Nucleus accumbens (tissue), 56 donors: ENCODE measurements at regions not wholly inside any gene's neighbourhood (a gene's known extent, or its start where the extent isn't known, plus 50 kb on each side); places are given as distances from the start of the nearest gene placed in this dataset.

Source experiments
- DNase-seq, 56 donors: peaks; one replicate each; lab custom pipeline; 2025; lab: John Stamatoyannopoulos, UW

DNA sequence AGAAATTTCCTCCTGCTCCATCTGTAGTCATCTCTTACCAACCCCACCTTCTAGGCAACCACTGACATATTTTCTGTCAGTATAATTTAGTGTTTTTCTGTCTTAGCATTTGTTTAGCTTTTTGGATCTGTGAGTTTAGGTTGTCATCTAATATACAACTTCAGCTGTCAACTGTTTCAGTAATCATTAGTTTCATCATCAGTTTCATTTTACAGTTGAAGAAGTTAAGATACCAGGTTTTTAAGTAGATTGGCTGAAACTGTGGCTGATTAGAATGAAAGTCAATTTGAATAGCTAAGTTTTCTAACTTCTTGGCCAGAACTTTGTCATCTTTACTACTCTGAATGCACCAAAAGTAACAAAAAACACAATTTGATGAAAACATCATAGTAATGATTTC lies 1957.3 kb downstream of the NCAM2 start:
- DNase-seq = no peak

DNA sequence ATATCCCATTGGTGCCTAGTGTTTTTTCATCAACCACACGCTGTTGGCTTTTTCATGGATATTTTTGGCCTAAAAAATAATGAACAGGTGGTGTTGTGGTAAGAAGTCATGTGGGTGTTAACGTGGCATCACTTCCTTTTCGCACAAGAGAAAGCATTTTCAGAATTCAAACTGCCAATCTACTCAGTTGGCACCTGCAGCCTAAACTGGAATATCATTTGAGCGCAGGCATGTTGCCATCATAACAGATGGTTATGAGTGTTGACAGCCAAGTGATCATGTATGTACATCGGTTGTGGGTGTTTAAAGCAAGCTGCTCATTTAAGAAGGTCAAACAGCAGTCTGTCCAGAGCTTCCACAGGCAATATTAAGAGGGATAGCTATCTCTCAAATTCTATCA lies 1963.0 kb downstream of the NCAM2 start:
- DNase-seq = no peak

DNA sequence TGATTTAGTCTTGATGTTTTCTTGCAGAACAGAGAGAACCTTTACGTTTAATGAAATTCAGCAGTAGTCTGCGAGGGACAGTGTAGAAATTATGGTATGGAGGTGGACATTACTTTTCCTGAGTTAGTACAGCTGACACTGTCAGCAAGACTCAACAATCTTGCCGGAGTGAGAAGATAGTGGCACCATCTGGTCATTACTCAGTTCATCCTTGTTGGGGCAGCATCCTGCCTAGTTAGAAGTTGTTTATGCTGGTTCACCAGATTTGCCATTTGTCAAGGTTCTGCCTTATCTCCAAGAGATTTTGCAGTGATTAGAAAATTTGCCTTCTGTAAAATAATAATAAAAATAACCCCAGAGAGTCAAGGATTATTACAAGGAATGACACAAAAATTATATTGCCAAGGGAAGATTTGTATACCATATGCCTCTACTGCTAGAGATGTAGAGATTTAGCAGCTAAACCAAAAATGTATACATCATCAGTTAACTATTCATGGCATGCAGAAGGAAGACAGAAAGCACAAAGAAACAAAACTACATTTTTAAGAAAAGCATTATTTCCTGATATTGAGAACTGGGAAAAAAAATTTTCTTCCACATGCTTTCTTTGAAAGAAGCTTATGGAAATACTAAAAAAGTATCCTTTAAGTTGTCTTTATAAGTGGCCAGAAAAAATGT lies 1967.4 kb downstream of the NCAM2 start:
- no peak for DNase-seq

DNA sequence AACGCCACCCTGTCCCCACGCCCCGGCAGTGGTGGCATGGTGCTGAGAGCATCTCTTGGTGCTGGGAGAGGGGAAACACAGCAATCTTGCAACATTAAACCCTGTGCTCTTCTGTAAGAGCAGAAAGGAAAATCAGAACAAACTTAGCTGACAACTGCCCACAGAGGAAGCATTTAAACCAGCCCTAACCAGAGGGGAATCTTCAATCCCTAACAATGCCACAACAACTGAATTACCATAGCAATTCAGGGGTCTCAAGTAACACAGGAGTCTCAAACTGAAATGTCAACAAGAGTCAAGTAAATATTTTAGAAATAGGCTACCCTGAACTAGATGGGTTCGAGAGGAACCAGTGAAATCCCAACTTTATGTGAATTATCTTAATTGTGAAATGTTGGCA lies 1983.6 kb downstream of the NCAM2 start:
- no peak for DNase-seq

DNA sequence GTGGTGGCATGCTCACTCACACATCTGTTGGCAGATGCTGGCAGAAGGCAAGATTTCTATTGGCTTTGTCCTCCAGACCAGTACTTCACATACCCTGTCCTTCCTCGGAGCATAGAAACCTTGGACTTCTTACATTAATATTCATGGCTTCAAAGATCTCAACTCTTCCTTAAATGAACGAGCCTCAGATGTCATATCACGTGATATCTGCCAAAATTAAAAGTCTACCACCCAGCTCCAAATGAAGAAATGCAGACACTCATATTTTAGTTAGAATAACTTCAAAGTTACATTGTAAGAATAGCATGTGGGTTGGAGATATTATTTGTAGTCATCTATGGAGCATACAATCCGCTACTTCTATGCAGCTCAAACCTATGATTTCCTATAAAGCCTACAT lies 1994.9 kb downstream of the NCAM2 start:
- no peak for DNase-seq

DNA sequence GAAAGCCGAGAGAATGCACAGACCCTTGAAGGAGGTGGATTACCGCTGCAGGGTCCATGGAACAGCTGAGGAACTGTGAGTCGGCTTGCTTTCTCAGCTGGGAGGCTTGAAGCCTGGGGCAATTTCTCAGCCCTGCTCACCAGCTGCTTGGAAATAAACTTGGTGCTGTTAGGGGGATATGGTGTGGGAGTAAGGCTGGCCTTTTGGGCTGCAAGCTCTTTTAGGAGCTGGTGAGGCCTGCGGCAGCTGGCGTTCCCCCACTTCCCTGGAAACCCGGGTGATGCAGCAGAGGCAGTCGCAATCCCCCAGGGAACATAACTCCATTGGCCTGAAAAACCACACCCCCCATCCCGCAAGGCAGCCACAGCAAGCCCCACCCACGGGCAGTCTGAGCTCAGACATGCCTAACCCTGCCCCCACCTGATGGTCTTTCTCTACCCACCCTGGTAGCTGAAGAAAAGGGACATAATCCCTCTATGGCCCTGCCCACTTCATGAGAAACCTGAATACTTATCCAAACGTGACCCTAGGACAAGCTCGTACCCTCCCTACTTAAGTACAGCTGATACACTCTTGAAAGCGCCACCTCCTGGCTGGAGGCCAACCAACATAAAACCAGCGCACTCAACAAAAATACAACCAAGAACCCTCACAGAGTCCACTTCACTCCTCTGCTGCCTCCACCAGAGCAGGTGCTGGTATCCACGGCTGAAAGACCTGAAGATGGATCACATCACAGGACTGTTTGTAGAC lies 1995.8 kb downstream of the NCAM2 start:
- DNase-seq = no peak

DNA sequence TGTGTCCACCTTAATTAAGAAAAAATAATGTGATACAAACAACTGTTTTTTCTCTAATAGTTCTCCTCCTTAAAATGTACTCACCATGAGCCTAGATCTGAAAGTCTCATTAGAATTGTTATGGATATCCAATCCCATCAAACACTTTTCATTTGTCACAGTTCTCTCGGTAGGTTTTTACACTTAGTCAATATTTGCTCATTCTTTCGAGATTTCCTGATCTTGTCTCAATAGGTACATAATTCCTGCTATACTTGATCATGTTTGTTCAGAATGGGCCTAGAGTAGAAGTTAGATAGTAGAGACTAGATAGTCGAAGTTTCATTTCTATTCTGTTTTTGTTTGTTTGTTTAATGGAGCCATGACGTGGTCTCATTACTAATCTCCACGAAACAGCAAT lies 2005.7 kb downstream of the NCAM2 start:
- DNase-seq = no peak

DNA sequence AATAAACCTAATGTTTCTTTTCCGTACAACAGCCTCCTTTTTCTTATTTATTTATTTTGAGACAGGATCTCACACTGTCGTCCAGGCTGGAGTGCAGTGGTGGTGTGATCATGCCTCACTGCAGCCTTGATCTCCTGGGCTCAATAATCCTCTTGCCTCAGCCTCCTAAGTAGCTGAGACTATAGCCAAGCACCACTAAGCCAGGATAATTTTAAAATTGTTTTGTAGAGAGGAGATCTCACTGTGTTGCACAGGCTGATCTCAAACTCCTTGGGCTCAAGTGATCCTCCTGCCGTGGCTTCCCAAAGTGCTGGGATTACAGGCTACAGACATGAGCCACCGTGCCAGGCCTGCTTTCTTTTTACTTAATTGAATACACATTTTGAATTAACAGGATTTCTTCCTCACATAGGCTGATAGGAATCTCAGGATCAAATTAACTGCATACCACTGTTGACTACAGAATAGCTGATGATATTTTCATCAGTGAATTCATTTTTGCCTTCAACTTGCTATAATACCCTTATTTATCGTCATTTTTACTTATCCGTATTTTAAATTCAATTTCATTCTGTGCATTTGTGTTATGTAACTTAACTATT lies 2010.5 kb downstream of the NCAM2 start:
- no peak for DNase-seq

DNA sequence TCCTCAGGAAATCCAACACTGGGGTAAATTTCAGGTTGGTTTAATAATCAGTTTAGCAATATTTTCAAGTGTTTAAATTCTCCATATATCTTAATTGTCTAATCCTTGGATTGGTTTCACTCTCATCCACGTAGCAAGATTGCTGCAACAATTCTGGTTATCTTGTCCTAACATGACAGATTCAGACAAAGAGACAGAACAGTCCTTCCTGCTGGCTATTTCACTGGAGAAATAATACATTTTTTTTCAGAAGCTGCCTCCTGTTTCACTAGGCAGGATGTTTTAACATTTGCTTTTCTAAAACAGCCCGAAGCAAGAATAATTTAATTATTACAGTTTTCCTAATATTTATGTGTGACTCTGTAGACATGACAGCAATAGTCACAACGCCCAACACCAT lies 2011.2 kb downstream of the NCAM2 start:
- DNase-seq = no peak

DNA sequence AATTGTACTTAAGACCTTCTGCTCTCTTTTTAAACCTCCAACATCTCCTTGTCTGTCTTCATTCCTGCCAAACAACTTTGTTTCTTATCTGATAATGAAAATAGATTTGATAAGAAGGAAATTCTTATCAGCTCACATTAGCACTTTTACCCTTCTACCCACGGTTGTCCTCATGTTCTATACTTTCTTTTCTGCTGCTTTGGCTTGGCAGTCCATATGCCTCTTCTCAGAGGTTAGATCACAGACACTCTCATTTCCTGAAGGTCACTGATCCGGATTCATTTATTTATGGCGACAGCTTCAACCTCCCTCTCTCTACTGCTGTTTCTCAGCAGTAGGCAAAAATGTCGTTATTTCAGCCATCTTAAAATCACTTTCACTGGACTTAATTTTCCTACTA lies 2015.8 kb downstream of the NCAM2 start:
- no peak for DNase-seq

DNA sequence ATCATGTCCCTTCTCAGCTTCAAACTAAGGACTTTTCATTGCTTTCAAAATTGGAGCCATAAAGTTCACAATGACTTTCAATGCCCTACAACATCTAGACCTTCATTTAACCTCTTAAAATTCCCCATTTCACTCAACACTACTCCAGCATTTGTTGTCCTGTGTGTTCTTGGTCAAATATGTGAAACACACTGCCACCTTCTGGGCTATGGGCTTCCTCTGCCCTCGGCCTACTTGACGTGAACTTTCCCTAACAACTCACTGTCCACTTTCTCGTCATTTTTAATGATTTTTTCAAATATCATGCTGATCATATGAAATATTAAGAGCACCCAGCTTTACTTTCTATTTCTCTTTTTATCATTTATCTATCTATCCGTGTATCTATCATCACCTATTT lies 2018.4 kb downstream of the NCAM2 start:
- peak in 1 of 56 donors; percentile 1 for DNase-seq

DNA sequence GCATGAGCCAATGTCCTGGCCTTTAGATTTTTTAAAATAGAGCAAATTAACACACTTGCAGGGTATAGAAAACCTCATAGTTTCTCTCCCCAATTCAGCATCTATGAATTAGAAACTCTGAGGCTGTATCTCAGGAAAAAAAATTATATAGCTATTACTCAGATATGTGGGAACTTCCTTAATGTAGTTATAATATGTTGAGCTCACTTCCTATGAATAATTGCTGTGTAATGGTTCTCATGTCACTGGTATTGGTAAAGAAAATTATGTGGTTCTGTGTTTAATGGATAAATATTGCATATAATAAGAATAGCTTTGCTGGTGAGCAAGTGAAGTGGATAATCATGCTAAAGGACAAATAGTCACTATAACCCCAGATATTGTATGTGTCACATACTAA lies 2019.8 kb downstream of the NCAM2 start:
- no peak for DNase-seq

DNA sequence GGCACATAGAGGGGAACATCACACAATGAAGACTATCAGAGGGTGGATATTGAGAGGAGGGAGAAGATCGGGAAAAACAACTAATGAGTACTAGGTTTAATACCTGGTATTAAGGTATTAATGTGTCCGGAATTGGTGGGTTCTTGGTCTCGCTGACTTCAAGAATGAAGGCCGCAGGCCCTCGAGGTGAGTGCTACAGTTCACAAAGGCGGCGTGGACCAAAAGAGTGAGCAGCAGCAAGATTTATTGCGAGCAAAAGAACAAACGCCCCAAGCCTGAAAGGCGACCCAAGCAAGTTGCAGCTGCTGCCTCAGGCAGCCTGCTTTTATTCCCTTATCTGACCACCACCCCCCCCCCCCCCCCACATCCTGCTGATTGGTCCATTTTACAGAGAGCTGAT lies 2022.8 kb downstream of the NCAM2 start:
- no peak for DNase-seq

DNA sequence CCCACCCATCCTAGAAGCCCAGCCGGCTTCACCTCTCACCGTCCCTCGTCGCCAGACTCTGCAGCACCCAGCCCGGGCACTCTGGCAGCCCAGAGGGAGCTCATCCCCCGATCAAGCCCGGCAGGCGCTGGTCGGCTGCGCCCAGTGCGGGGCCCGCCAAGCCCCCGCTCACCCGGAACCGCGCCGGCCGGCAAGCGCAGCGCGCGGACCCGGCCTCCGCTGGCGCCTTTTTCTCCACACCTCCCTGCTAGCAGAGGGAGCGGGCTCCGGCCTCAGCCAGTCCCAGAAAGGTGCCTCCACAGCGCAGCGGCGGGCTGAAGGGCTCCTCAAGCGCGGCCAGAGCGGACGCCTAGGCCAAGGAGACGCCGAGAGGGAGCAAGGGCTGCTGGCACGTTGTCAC lies 2023.3 kb downstream of the NCAM2 start:
- DNase-seq = no peak

DNA sequence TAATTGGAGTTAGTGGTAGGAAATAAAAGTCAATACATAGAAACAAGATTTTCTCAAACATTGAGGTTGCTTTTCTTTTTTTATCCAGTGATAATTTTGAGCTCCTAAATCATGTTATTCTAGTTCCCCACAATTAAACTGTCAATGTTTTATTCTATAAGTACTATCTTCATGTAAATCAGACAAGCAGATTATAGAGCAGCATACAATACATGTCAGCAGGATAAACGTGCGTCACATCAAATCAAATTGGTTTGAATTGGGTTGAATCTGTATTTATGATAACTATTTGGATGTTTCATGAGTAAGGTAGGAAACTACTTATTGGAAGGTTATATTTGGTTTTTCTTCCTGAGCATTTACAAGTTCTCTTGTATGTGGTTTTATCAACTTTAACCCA lies 2028.7 kb downstream of the NCAM2 start:
- DNase-seq = no peak

DNA sequence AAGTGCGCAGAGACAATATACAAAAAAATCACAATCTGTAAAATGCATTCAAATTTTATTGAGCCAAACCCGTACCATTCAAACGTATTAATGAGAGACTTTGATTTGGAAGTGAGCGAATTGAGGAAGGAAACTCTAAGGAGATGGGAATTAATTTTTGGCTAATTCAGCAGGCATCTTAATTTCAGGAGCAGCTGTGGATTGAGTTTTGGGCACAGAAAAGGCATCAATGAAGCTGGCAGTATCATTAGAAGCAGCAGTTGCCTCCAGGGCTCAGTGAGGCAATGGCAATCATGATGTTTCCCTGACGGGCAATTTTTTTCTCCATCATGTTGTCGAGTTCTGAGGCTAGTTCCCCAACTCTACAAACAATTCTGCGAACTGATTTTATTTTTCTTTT lies 2041.6 kb downstream of the NCAM2 start:
- no peak for DNase-seq

DNA sequence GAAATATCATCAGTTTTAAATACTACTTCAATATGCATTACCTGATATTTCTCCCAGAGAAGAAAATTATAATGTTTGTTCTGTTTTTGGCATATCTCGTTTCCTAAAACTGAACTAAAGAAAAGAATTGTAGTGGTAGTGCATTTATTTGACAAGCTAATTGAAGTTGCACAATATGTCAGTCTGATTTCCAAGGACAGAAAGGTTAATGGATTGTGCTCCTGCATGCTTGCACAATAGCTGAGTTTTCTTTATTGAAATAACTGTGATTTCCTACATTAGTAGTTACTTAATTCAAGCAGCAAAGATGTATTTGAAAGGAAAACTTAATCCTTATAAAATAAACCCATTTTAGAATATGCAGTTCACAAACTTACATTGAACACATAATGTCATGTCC lies 2047.7 kb downstream of the NCAM2 start:
- DNase-seq = no peak

DNA sequence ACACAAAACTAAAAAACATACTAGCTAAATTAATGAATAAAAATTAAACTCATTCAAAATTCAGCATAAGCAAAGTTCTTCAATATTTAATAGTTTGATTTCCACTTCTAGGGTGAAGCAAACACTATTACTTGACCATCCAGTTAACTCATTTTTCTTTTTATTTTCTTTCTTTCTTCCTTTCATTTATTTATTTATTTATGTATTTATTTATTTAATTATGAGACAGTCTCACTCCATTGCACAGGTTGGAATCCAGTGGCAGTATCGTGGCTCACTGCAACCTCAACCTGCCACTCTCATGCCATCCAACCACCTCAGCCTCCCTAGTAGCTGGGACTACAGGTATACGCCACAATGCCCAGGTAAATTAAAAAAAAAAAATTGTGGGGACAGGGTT lies 2069.5 kb downstream of the NCAM2 start:
- DNase-seq = no peak

DNA sequence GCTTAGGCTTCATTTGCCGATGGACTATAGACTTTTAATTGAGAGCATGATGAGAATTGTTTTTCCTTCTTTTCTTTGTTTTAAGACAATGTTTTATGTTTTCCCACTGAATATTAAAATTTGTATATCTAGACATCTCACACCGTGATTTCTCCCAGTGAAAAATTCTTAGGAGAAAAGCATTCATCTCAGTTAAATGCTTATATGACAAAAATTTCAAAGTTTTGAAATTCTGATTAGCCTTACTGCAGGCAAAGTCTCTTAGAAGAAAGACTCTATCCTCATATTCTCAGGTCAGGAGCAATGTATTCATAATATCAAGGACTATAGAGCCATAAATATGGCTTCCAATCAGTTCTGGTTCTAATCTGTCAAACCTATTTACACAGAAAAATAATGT lies 2085.0 kb downstream of the NCAM2 start:
- no peak for DNase-seq

DNA sequence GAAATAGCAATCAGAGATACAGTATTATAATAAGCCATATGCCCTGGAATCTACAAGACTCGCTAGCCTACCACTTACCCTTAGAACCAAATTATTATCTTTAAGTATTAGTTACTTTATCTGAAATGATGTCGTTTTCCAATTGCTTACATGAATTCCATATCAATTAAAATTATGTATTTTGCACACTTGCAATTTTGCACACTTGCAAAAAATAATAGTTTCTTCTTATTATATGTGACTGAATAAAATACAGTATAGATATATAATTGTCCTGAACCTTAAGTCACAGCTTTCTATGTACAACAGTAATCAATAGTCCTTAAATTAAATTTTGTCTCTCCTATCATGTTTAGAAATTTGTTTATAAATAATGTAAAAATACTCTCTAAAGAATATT lies 2095.1 kb downstream of the NCAM2 start:
- DNase-seq = no peak

DNA sequence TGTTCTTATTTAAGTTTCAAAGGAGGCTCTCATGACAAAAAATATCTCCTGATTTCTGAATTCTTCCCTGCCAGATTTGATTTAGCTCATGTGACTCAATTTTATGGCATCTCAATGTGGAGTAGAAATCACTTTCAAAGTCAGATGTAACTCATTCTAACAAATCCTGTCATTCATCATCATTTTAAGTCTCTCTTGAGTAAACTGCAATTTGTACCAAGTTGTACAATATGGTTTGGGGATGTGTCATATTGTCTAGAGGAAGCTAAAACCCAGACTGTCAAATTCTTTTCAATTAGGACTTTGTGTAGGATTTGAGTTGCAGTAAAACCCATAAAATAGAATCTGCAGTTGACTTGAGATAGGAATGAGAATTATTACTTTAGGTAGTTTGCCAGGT lies 2101.0 kb downstream of the NCAM2 start:
- DNase-seq = no peak

DNA sequence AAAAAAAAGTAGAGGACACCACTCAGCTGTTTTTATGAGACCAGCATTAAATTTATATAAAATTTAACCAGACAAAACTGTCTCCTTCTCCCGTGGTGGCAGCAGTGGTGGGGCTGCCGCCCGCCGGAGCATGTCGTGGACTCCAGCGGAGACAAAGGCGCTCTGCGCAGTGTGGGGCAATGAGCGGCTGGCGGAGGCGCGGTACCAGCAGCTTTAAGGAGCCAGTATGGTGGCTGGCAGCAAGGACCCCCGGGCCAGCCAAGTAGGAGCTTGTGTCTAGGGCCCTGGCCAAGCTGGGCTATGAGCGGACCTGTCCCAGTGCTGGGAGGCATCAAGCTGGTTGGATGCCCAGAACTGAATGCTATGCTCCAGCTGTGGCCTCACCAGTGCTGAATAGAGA lies 2102.9 kb downstream of the NCAM2 start:
- no peak for DNase-seq
